ENCODE measurements at regions not wholly inside any gene's neighbourhood (a gene's known extent, or its start where the extent isn't known, plus 50 kb on each side); places are given as distances from the start of the nearest gene placed in this dataset.

- no peak for TF ChIP-seq POLR2AphosphoS5 (IDR thresholded peaks at IDR 0.05)
- no peak for TF ChIP-seq POLR2A (IDR thresholded peaks at IDR 0.05)
- TF ChIP-seq CTCF (IDR thresholded peaks at IDR 0.05): no peak
Observed at GRCh38 chr5:82390088-82390487, 111.9 kb upstream of the RPS23 start.
